ENCODE measurements at regions not wholly inside any gene's neighbourhood (a gene's known extent, or its start where the extent isn't known, plus 50 kb on each side); places are given as distances from the start of the nearest gene placed in this dataset.
"Not testable (repeated sequence)": the region's sequence is repeated elsewhere in the genome, so short reads cannot be mapped to it uniquely, and the experiment has no call there.

DNA sequence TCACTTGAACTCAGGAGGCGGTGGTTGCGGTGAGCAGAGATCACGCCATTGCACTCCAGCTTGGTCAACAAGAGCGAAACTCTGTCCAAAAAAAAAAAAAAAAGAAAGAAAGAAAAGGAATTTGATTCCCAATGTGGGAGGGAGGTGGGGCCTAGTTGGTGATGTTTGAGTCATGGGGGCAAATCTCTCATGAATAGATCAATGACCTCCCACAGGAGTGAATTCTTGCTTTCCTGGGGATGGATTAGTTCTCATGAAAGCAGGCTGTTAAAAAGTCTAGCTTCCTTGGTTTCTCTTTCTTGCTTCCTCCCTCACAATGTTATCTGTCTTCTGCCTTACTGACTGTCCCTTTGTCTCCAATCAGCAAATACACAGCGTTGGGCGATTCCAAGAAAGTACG, 419.5 kb upstream of the RPS6KA3 start:
- DNase-seq, result no peak
- Mint-ChIP-seq H3K27me3 (ENCODE audit: unreplicated experiment) (no peaks in the 10 kb centered on the region), H3K4me1 (ENCODE audit: low read depth, unreplicated experiment) (no peaks in the 10 kb centered on the region)

DNA sequence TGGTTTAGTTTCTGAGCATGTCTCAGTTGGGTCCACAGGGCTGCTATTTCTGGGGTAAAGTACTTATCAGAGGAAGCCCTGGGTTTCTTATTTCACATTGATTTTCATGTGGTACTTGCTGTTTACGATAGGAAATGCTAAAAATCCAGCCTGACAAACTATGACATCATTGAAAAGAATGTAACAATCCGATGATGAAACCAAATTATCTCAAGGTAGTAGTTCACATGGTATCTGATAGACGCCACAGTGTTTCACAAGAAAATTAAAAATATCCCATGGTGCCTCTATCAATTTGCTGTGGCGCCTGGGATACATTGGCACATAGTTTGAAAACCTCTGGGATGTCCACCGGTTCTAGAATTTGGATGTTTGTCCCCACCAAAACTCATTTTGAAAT, 418.9 kb upstream of the RPS6KA3 start:
- no peaks in the 10 kb centered on the region for H3K9me3 Mint-ChIP-seq (ENCODE audit: unreplicated experiment)
- no peak for DNase-seq
- no peaks in the 10 kb centered on the region for H3K36me3 Mint-ChIP-seq (ENCODE audit: unreplicated experiment)
- no peaks in the 10 kb centered on the region for H3K27me3 Mint-ChIP-seq (ENCODE audit: unreplicated experiment)
- H3K27ac Mint-ChIP-seq (ENCODE audit: unreplicated experiment), result no peak overlapping the region
- H3K4me3 Mint-ChIP-seq (ENCODE audit: unreplicated experiment), result no peak overlapping the region
- no peaks in the 10 kb centered on the region for H3K4me1 Mint-ChIP-seq (ENCODE audit: low read depth, unreplicated experiment)
- TF ChIP-seq CTCF (IDR thresholded peaks at IDR 0.05; ENCODE audit: partially characterized antibody, unreplicated experiment), result no peak

More for the DNA sequence above, 419.5 kb upstream of the RPS6KA3 start:
- no peak for TF ChIP-seq CTCF (IDR thresholded peaks at IDR 0.05; ENCODE audit: partially characterized antibody, unreplicated experiment)
- H3K36me3 Mint-ChIP-seq (ENCODE audit: unreplicated experiment), result no peaks in the 10 kb centered on the region
- H3K9me3 Mint-ChIP-seq (ENCODE audit: unreplicated experiment), result no peaks in the 10 kb centered on the region
- no peak overlapping the region for H3K4me3 Mint-ChIP-seq (ENCODE audit: unreplicated experiment)
- H3K27ac Mint-ChIP-seq (ENCODE audit: unreplicated experiment), result no peak overlapping the region

GRCh38 chrX:20681683-20682082, 415.0 kb upstream of the RPS6KA3 start:
- Mint-ChIP-seq H3K9me3 (ENCODE audit: unreplicated experiment) (no peaks in the 10 kb centered on the region), H3K4me3 (ENCODE audit: unreplicated experiment) (no peak overlapping the region), H3K36me3 (ENCODE audit: unreplicated experiment) (no peaks in the 10 kb centered on the region), H3K4me1 (ENCODE audit: low read depth, unreplicated experiment) (no peaks in the 10 kb centered on the region), H3K27me3 (ENCODE audit: unreplicated experiment) (no peaks in the 10 kb centered on the region), H3K27ac (ENCODE audit: unreplicated experiment) (no peak overlapping the region)
- no peak for TF ChIP-seq CTCF (IDR thresholded peaks at IDR 0.05; ENCODE audit: partially characterized antibody, unreplicated experiment)
- no peak for DNase-seq

- Mint-ChIP-seq H3K9me3 (ENCODE audit: unreplicated experiment) (no peaks in the 10 kb centered on the region), H3K36me3 (ENCODE audit: unreplicated experiment) (no peaks in the 10 kb centered on the region), H3K27me3 (ENCODE audit: unreplicated experiment) (no peaks in the 10 kb centered on the region), H3K4me1 (ENCODE audit: low read depth, unreplicated experiment) (no peaks in the 10 kb centered on the region), H3K4me3 (ENCODE audit: unreplicated experiment) (no peak overlapping the region), H3K27ac (ENCODE audit: unreplicated experiment) (no peak overlapping the region)
- DNase-seq, result no peak
- no peak for TF ChIP-seq CTCF (IDR thresholded peaks at IDR 0.05; ENCODE audit: partially characterized antibody, unreplicated experiment)
These were observed 414.3 kb upstream of the RPS6KA3 start for GRCh38 chrX:20680998-20681397.

DNA sequence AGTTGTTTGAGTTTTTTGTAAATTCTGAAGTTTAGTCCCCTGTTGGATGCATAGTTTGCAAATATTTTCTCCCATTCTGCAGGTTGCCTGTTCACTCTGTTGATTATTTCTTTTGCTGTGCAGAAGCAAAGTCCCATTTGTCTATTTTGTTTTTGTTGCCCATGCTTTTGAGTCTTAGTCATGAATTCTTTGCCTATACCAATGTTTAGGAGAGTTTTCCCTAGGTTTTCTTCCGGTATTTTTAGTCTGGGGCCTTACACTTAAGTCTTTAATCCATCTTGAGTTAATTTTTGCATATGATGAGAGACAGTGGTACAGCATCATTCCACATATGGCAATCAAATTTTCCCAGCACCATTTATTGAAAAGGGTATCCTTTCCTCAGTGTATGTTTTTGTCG, 405.8 kb upstream of the RPS6KA3 start:
- no peak for DNase-seq
- Mint-ChIP-seq H3K27ac (ENCODE audit: unreplicated experiment) (no peak overlapping the region), H3K27me3 (ENCODE audit: unreplicated experiment) (no peaks in the 10 kb centered on the region), H3K9me3 (ENCODE audit: unreplicated experiment) (no peaks in the 10 kb centered on the region), H3K36me3 (ENCODE audit: unreplicated experiment) (no peaks in the 10 kb centered on the region), H3K4me1 (ENCODE audit: low read depth, unreplicated experiment) (no peaks in the 10 kb centered on the region), H3K4me3 (ENCODE audit: unreplicated experiment) (no peak overlapping the region)
- TF ChIP-seq CTCF (IDR thresholded peaks at IDR 0.05; ENCODE audit: partially characterized antibody, unreplicated experiment), result no peak

DNA sequence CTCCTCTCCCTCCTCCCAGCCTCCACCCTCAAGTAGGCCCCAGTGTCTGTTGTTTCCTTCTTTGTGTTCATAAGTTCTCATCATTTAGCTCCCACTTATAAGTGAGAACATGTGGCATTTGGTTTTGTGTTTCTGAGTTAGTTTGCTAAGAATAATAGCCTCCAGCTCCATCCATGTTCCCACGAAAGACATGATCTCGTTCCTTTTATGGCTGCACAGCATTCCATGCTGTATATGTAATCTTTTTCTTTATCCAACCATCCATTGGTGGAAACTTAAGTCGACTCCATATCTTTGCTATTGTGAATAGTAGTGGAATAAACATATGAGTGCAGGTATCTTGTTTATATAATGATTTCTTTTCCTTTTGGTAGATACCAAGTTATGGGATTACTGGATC, 405.0 kb upstream of the RPS6KA3 start:
- not testable (repeated sequence) for H3K27ac Mint-ChIP-seq (ENCODE audit: unreplicated experiment); H3K4me1 Mint-ChIP-seq (ENCODE audit: low read depth, unreplicated experiment); H3K4me3 Mint-ChIP-seq (ENCODE audit: unreplicated experiment); H3K27me3 Mint-ChIP-seq (ENCODE audit: unreplicated experiment); DNase-seq; H3K36me3 Mint-ChIP-seq (ENCODE audit: unreplicated experiment); H3K9me3 Mint-ChIP-seq (ENCODE audit: unreplicated experiment)
